ENCODE measurements at regions not wholly inside any gene's neighbourhood (a gene's known extent, or its start where the extent isn't known, plus 50 kb on each side); places are given as distances from the start of the nearest gene placed in this dataset.

DNA sequence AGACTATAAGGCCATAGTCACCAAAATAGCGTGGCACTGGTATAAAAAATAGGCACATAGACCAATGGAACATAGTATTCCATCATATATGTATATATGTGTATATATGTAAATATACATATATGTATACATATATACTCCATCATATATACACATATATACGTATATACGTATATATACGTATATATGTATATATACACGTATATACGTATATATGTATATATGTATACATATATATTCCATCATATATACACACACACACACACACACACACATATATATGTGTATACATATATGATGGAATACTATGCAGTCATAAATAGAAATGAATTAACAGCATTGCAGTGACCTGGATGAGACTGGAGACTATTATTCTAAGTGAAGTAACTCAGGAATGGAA is 204.6 kb downstream of the LTN1 start:
- no peak for DNase-seq (ENCODE audit: low spot score)

DNA sequence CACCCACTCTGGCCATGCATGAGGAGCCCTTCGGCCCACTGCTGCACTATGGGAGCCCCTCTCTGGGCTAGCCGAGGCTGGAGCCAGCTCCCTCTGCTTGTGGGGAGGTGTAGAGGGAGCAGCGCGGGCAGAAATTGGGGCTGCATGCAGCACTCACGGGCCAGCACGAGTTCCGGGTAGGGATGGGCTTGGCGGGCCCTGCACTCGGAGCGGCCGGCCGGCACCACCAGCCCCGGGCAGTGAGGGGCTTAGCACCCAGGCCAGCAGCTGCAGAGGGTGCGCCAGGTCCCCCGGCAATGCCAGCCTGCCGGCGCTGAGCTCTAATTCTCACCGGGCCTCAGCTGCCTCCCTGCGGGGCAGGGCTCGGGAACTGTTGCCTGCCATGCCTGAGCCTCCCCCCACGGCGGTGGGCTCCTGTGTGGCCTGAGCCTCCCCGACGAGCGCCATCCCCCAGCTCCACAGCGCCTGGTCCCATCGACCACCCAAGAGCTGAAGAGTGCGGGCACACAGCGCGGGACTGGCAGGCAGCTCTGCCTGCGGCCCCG is 209.0 kb downstream of the LTN1 start:
- DNase-seq (ENCODE audit: low spot score): no peak

DNA sequence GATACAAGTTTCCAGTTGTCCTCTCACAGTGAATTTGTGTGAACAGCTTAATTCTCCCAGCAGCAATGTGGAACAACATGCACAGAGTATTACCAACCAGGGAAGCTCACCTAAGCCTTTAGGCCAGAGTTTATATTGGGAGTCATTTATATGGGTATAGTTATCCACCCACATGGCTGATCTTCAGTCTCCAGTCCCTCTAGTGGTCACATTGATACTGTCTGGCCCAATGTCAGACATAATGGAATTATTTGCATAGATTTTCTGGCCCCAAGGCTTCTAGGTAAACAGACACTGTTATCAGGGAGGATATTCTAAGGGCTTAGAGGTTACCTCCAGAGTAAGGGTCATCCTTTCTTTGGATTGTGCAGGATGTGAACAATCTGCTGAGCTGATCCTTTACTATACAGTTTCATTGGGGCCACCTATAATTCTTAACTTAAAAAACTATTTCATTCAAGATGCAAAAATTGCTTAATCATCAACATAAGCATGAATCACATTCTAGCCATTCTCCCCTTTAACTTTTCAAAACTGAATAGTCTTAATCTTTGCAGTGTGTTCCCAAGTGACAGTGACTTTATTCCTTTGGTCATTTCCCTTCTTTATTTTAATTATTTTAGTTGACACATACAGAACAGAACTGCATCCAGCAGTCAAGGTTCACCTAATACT is 210.9 kb downstream of the LTN1 start:
- DNase-seq (ENCODE audit: low spot score): no peak

DNA sequence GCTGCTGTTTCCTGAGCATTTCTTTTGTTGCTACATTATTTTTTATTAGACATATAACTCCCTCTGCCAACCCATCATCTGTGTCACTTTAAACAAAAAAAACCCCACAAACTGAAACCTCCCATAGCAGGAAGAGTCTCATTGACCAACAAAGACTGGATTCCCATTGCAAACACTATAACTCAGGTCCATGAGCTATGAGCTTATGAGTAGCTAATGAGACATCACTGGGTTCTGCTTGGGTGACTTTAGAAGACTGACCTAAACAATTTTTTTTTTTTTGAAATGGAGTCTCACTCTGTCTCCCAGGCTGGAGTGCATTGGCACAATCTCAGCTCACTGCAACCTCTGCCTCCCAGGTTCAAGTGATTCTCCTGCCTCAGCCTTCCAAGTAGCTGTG is 212.8 kb downstream of the LTN1 start:
- no peak for DNase-seq (ENCODE audit: low spot score)

DNA sequence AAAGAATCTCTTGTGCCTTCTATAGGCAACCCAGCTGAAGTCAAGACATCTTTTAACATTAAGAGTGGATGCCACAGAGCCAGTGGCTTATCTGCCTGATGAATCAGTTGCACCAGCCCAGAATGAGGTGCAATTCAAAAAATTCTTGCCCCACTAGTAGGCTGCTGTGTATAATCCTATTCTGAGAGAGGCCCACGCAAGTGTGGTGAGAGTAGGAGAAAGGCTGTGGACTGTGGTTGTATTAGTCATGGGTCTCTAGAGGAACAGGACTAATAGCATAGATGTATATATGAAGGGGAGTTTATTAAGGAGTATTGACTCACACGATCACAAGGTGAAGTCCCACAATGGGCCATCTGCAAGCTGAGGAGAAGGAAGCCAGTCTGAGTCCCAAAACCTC is 216.4 kb downstream of the LTN1 start:
- DNase-seq (ENCODE audit: low spot score): no peak

DNA sequence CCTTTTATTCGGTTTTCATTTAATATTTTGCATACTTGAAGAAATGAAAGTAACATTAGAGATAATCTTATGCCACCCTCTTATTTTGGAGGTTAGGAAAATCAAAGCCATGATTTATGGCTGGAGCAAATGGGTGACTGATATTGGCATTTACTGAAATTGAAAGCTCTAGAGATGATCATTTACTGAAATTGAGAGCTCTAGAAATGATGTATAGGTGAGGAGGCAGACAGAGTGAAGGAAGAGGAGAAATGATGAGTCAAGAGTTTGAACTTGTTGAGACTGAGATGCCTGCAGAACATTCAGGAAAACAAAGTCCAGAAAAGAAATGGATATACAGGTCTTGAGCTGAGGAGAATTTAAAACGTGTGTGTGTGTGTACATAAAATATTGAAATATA is 217.6 kb downstream of the LTN1 start:
- no peak for DNase-seq (ENCODE audit: low spot score)

DNA sequence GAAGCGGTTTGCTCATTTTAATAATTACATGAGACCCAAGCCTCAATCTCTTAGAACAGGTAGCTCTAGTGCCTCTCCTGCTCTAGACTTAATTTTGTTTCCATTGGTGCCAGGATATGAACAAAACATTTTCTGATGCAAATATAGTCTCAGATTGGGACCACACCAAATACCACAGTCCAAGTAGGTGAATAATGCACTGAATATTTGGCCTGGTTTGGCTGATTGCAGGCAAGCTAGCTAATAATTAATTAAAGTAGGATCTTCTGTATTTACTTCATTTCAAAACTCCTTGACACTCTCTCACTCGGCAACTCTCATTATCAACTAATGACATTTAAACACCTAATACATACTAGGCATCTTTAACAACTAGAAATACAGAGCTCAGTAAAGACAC is 219.6 kb downstream of the LTN1 start:
- no peak for DNase-seq (ENCODE audit: low spot score)

DNA sequence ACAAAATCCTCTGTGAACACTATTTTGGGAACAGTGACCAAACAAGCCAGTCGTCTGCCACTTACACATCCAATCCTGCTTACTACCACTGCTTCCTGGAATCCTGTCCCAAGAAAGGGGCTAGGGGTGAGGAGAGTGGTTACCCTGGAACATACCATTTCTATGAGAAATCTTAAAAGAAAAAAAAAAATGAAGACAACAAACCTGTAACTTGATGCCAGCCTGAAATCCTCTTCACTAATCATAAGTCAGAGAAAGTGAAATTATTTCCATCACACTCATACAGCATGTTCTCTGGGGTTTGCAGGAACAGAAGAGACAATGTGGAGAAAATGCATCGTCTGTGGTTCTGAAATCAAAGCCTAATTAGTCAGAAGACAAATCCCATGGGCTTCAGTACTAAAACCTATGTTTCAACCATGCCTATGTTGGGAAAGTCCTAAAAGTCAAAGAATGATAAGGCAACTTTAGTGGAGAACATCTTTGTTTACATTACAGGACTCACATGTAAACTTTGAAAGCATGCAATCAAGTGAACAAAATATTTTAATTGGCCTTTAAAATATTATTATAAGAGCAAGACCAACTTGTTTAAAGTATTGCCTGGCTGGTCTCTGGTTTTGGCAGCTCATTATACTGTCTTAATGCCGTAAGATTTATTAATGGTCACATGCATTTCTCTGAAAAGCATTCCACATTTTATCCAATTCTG is 220.7 kb downstream of the LTN1 start:
- no peak for DNase-seq (ENCODE audit: low spot score)

DNA sequence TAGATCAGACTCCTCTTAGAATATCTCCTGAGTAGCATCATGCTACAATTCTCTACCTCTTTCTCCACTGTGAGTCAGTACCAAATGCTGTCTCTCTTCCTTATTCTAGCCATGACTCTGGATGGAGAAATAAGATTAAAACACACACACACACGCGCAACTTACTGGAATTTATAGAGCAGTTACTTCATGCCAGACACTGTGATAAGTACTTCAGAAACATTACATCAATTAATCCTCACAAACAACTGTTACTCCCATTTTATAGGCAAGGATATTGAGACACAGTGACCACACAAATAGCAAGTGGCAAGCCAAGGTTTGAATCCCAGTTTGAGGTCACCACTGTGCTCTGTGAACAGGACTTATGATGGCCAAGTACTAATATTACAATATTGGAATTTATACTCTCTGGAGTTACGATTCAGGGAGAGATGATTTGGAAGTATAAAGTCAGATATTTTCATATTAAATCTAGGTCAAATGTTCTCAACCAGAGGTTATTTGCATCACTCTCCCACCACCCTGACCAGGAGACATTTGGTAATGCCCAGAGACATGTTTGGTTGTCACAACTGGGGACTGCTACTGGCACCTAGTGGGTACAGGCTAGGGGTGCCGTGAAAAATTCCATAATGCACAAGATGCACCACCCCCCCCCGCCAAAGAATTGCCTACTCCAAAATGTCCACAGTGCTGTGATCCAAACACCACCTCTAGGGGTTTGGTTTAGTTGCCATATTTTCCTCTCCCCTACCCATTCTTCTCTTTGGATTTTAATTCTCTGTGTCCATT is 221.6 kb downstream of the LTN1 start:
- DNase-seq (ENCODE audit: low spot score): no peak

DNA sequence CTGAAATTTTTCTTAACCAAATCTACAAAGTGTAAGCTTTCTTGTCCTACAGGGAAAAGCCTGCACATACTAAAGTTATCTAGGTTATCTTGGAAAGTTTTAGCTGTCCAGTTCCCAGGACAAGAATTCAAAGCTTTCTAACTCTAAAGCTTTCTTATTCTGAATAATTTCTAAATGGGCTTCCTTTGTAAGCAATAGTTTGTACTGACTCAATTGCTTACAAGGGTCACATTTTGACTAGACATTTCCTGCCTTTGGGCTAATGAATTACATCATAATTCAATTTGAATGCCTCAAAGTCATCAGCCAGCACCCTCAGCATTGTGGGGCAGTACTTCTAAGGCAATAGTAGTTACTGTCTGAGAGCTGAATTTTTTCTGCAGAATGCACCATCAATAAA is 223.0 kb downstream of the LTN1 start:
- DNase-seq (ENCODE audit: low spot score): peak; percentile 45

DNA sequence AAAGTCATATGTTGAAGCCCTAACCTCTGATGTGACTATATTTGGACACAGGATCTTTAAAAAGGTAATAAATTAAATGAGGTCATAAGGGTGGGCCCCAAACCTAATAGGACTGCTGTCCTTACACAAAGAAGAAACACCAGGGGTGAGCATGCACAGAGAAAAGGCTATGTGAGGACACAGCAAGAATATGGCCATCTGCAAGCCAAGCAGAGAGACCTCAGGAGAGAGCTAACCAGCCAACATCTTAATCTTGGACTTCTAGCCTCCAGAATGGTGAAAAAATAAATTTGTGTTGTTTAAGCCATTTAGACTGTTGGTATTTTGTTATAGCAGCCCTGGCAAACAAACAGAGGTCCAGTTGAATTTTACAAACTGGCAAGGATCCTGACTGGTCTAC is 223.9 kb downstream of the LTN1 start:
- no peak for DNase-seq (ENCODE audit: low spot score)

DNA sequence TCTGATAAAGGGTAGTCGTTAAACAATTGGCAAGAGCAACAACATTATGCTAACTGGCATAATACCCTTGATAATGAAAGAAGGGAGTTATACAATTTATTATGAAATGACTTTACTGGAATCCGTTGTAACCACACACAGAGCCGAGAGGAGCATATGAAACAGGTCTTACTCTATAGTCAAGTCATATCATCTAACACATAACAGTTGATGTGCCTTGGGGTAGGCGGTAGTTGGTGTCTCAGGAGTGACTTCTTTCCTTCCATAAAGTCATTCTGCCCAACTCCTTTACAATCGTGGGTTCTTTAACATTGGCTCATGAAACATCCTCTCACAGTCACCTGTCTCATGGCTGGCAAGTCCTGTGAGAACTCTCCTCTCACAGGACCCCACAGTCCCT is 225.2 kb downstream of the LTN1 start:
- no peak for DNase-seq (ENCODE audit: low spot score)

DNA sequence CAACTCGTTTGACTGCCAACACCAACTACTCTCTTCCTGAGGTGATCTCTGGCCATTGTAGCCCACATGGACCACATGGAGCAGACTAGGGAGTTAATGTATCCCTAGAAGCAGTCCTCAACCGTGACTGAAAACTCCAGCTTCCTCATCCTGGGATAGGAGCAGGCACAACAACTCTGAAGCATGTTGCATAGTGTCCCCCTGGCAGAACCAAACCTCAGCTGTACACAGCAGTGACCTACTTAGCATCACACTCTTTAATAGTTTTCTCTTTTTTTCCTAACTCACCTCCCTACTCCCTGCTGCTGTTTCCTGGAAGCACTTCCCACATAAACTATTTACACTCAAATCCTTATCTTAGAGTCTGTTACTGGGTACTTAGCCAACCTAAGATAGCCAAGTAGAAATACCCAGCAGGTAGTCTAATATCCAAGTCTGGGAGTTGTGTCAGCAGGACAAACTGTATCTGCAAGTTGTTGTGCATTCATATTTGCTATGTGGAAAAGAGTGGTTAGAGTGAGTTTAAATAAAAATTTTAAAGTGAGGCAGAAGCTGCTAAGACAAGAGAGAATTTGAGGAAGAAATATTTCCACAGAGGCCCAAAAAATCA is 228.8 kb downstream of the LTN1 start:
- DNase-seq (ENCODE audit: low spot score): no peak

DNA sequence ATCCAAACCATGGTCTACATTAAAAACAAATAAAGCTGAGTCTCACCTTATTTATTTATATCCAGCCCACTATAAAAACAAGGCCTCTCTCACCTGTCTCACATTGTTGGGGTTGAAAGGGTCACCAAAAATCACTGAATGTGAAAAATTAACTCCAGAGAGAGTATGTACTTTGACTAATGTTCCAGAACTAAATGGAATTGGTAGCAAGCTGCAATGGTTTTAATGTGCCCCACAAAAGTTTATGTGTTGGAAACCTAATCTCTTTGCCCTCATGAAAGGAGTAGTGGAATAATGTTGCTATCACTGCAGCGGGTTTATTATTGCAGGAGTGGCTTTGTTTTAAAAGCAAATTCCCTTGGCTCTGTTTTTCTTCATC is 230.3 kb downstream of the LTN1 start:
- DNase-seq (ENCODE audit: low spot score): no peak

DNA sequence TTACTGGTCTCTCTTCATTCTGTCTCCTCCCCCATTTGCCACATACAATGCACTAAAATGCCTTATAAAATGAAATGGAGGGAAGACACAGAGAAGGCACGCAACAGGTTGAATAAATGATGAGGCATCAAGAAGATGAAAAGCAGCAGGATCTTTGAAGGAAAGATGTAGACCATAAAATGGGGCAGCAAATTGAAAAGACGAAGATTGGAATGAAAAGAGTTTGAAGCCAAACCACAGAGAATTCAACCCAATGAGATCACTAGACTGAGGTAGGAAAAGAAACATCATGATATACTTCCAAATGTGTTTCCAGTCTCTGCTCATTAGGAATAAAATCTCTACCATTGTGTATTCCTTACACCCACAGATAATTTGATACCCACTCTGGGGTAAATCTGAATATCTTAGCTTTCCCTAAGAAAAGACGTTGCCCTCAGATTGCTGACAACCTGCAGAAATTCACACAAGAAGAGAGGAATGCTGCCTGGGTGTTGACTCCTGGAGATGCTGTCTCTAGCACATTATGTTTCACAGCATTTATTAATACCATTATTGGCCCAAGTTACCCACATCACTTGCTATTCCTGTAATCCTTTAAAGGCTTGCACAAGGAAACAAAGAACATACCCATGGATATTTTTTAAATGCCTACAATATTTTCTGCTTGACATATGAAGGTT is 230.9 kb downstream of the LTN1 start:
- DNase-seq (ENCODE audit: low spot score): no peak

DNA sequence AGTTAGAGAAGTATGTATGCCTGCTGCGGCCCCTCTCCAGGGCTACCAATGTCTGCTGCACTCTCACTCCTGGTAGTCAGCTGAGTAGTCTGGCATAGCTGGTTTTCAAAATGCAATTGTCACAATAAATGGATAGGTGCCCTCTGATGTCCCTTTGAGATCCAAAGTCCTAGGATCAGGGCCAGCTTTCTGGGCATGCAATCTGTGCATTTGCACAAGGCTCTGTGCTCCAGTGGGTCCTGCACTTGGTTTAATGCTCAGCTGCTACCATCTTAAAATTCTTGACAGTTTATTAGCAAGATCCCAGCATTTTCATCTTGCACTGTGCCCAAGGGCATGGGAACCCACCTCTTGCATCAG is 233.8 kb downstream of the LTN1 start:
- no peak for DNase-seq (ENCODE audit: low spot score)

DNA sequence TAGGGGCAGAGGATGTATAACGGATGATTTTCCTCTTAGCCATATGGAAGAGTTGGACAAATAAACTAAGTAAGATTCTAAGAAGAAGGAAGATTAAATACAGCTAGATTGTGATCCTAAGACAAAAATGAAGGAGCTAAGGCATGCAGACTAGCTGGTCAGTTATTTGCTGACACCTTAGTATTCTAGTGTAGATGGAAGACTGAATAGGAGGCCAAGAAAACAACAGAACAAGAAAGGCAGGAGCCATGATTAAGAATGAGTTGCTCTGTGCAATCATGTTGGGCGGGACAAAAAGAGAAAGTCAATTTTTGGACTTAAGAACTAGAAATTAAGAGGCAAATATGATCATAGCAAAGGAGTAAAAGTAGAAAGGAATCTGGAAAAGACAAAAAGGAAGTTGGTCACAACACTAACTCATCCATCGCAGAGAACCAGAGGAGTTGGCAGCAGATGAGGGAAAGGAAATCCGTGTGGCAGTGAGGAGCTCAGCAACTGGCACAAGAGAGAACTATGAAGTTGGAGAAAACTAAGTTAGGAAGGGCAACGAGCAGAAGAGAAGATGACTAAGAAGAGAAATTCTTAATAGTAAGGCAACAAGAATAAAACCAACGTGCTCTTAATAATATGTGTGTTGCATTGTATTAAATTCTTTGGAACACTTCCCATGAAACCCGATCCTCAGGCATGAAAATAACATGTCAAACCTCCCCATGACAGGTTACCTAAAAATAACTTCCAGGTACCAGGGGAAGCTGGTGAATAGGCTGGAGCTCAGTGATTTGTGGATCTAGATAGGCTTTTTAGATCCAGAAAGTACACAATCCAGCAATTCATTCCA is 234.4 kb downstream of the LTN1 start:
- DNase-seq (ENCODE audit: low spot score): no peak

DNA sequence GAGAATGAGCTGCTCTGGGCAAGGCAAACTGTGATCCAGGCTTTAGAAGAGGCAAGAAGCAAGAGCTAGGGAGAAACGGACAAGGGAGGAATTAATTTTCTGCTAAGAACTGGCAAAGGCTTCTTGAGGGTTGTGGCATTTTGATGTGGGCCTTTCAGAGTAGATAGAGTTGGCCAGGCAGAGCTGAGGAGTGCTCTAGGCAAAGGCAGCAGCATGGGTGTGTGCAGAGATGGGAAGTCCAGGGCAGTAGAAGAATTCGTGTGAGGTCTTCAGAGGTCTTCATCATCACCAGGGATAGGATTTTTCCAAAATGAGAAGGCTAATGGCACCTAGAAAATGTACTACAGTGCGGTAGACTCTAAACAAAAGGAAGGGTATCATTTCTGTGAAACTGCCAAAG is 237.8 kb downstream of the LTN1 start:
- DNase-seq (ENCODE audit: low spot score): no peak

DNA sequence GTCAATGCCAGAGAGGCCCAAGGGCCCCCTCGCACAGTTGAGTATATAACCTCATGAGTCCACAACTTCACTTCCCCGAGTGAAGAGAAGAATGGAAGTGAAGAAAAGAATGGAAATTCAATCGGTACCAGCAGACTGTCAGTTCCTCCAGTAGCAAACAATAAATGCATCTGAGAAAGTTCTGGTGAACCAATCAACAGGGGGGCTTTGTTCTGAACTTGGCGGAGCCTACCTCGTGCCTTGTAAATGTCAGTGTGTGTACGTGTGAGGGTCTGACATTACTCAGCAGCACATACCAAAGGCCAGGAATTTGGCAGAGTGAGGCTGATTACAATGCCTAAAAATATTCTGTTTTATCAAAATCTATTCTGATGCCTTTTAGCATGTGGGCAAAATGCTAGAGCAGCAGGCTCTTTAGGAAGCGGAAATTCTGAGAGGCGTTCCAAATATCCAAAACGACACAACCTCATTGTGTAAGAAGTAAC is 238.5 kb downstream of the LTN1 start:
- DNase-seq (ENCODE audit: low spot score): peak; percentile 17

DNA sequence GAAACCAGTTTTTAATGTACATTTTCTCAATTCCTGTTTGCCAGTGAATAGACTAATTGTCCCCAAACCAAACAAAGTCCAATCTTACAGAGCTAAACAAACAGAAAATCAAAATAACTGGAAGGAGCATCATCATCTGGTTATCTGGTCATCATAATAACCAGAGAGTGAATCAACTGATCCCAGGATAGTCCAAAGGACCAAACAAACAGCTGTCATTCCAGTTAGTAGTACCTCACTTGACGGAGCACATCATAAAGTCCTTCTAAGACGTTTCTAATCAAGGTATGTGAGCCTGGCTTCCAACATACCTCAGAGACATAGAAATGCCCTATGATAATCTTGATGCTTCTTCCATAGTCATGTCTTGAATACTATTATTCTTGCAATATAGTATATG is 240.5 kb downstream of the LTN1 start:
- DNase-seq (ENCODE audit: low spot score): peak; percentile 36

DNA sequence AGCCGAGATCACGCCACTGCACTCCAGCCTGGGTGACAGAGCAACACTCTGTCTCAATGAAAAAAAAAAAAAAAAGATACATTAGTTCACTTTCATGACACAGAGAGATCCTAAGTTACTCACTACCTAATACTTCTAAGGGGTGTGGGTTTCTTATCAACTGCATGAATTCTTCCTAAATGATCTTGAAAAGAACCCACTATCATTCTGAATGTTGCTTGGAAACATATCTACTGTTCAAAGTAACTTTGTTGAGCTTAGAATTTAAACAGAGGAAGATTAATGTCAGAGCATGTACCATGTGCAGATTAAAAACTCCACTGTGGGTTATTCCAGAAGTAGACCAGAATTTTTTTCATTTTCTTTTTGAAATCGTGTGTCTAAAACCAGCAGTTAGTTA is 241.5 kb downstream of the LTN1 start:
- no peak for DNase-seq (ENCODE audit: low spot score)

All from COLO829 (cell line).